ENCODE measurements at regions not wholly inside any gene's neighbourhood (a gene's known extent, or its start where the extent isn't known, plus 50 kb on each side); places are given as distances from the start of the nearest gene placed in this dataset.

GRCh38 chr9:87275047-87275725 lies 222.5 kb upstream of the DAPK1 start:
- no peak for DNase-seq (ENCODE audit: extremely low read depth, low read depth)

- DNase-seq (ENCODE audit: extremely low read depth, low read depth), result no peak
Observed at GRCh38 chr9:87276327-87276841, 221.3 kb upstream of the DAPK1 start.

GRCh38 chr9:87276851-87277261 lies 220.8 kb upstream of the DAPK1 start:
- DNase-seq (ENCODE audit: extremely low read depth, low read depth), result no peak

- DNase-seq (ENCODE audit: extremely low read depth, low read depth), result no peak
Observed at GRCh38 chr9:87277346-87277745, 220.3 kb upstream of the DAPK1 start.

- DNase-seq (ENCODE audit: extremely low read depth, low read depth), result no peak
Observed at GRCh38 chr9:87278971-87279733, 218.5 kb upstream of the DAPK1 start.

GRCh38 chr9:87280421-87280820 lies 217.2 kb upstream of the DAPK1 start:
- no peak for DNase-seq (ENCODE audit: extremely low read depth, low read depth)

- no peak for DNase-seq (ENCODE audit: extremely low read depth, low read depth)
Observed at GRCh38 chr9:87282538-87282937, 215.1 kb upstream of the DAPK1 start.

- no peak for DNase-seq (ENCODE audit: extremely low read depth, low read depth)
Observed at GRCh38 chr9:87283585-87283984, 214.1 kb upstream of the DAPK1 start.

GRCh38 chr9:87285183-87285850 lies 212.3 kb upstream of the DAPK1 start:
- no peak for DNase-seq (ENCODE audit: extremely low read depth, low read depth)

- no peak for DNase-seq (ENCODE audit: extremely low read depth, low read depth)
Observed at GRCh38 chr9:87286506-87286905, 211.2 kb upstream of the DAPK1 start.

- DNase-seq (ENCODE audit: extremely low read depth, low read depth), result peak; percentile 58
Observed at GRCh38 chr9:87290241-87291052, 207.2 kb upstream of the DAPK1 start.

- no peak for DNase-seq (ENCODE audit: extremely low read depth, low read depth)
Observed at GRCh38 chr9:87292449-87293191, 205.0 kb upstream of the DAPK1 start.

GRCh38 chr9:87294126-87294525 lies 203.5 kb upstream of the DAPK1 start:
- DNase-seq (ENCODE audit: extremely low read depth, low read depth), result no peak

- DNase-seq (ENCODE audit: extremely low read depth, low read depth), result no peak
Observed at GRCh38 chr9:87300915-87301314, 196.8 kb upstream of the DAPK1 start.

- DNase-seq (ENCODE audit: extremely low read depth, low read depth), result no peak
Observed at GRCh38 chr9:87301371-87301770, 196.3 kb upstream of the DAPK1 start.

- no peak for DNase-seq (ENCODE audit: extremely low read depth, low read depth)
Observed at GRCh38 chr9:87305151-87305550, 192.5 kb upstream of the DAPK1 start.

GRCh38 chr9:87306006-87306405 lies 191.7 kb upstream of the DAPK1 start:
- DNase-seq (ENCODE audit: extremely low read depth, low read depth), result no peak

- DNase-seq (ENCODE audit: extremely low read depth, low read depth), result no peak
Observed at GRCh38 chr9:87307848-87308247, 189.8 kb upstream of the DAPK1 start.

GRCh38 chr9:87309236-87309635 lies 188.4 kb upstream of the DAPK1 start:
- no peak for DNase-seq (ENCODE audit: extremely low read depth, low read depth)

Measured in NCI-H460 (cell line).